HL-60/S4 (cell line): ENCODE measurements at regions not wholly inside any gene's neighbourhood (a gene's known extent, or its start where the extent isn't known, plus 50 kb on each side); places are given as distances from the start of the nearest gene placed in this dataset.
"Not testable (repeated sequence)": the region's sequence is repeated elsewhere in the genome, so short reads cannot be mapped to it uniquely, and the experiment has no call there.

Experiments used
- in situ Hi-C: fragments of 300-500 bp; cut with MboI; formaldehyde crosslinking; loops from 2 replicates; pipeline ENCODE4 v1.14.3; 2022; ENCODE audit warnings: low sequenced_read_pairs

GRCh38 chr15:39501366-39502081 is 79.4 kb upstream of the THBS1 start:
- in situ Hi-C loops = no loop called here

GRCh38 chr15:39502082-39502447 is 78.8 kb upstream of the THBS1 start:
- in situ Hi-C loops = no loop called here

- in situ Hi-C loops = no loop called here
Observed at GRCh38 chr15:39502611-39503195, 78.2 kb upstream of the THBS1 start.

GRCh38 chr15:39503526-39503925 is 77.4 kb upstream of the THBS1 start:
- in situ Hi-C loops = no loop called here

GRCh38 chr15:39504808-39505207 is 76.1 kb upstream of the THBS1 start:
- in situ Hi-C loops = no loop called here

GRCh38 chr15:39506146-39506545 is 74.7 kb upstream of the THBS1 start:
- in situ Hi-C loops = no loop called here

- in situ Hi-C loops = no loop called here
Observed at GRCh38 chr15:39508536-39508935, 72.3 kb upstream of the THBS1 start.

- in situ Hi-C loops = no loop called here
Observed at GRCh38 chr15:39510001-39510701, 70.7 kb upstream of the THBS1 start.

GRCh38 chr15:39511000-39511915 is 69.6 kb upstream of the THBS1 start:
- in situ Hi-C loops = no loop called here

- in situ Hi-C loops = no loop called here
Observed at GRCh38 chr15:39511916-39512260, 69.0 kb upstream of the THBS1 start.

GRCh38 chr15:39512643-39513042 is 68.2 kb upstream of the THBS1 start:
- in situ Hi-C loops = no loop called here

- in situ Hi-C loops = no loop called here
Observed at GRCh38 chr15:39513936-39514335, 66.9 kb upstream of the THBS1 start.

GRCh38 chr15:39514933-39515332 is 65.9 kb upstream of the THBS1 start:
- in situ Hi-C loops = no loop called here

GRCh38 chr15:39515765-39516164 is 65.1 kb upstream of the THBS1 start:
- in situ Hi-C loops = no loop called here

- in situ Hi-C loops = no loop called here
Observed at GRCh38 chr15:39517122-39517855, 63.6 kb upstream of the THBS1 start.

GRCh38 chr15:39523968-39524367 is 56.9 kb upstream of the THBS1 start:
- in situ Hi-C loops = not testable (repeated sequence)

GRCh38 chr15:39529457-39529856 is 51.4 kb upstream of the THBS1 start:
- in situ Hi-C loops = no loop called here

GRCh38 chr15:39530480-39531342 is 50.2 kb upstream of the THBS1 start:
- in situ Hi-C loops = no loop called here
